HUES6 (cell line): ENCODE measurements at regions not wholly inside any gene's neighbourhood (a gene's known extent, or its start where the extent isn't known, plus 50 kb on each side); places are given as distances from the start of the nearest gene placed in this dataset.
"Not testable (repeated sequence)": the region's sequence is repeated elsewhere in the genome, so short reads cannot be mapped to it uniquely, and the experiment has no call there.

Experiments used
- H3K27ac ChIP-seq: 2 replicates; pipeline ENCODE4 v1.7.0; 2013; ENCODE audit warnings: low read depth, mild to moderate bottlenecking, low read length, inconsistent platforms
- H3K27me3 ChIP-seq: 2 replicates; pipeline ENCODE4 v1.6.1; 2013; ENCODE audit warnings: low read length; ENCODE audit not compliant: control insufficient read depth, insufficient read depth
- H3K36me3 ChIP-seq: 2 replicates; pipeline ENCODE4 v1.6.1; 2013; ENCODE audit warnings: low read length; ENCODE audit not compliant: control insufficient read depth, insufficient read depth
- H3K4me1 ChIP-seq: 2 replicates; pipeline ENCODE4 v1.6.1; 2013; ENCODE audit warnings: low read length; ENCODE audit not compliant: control insufficient read depth, insufficient read depth
- H3K4me3 ChIP-seq: 2 replicates; pipeline ENCODE4 v1.5.1; 2013; ENCODE audit warnings: low read depth, low read length
- H3K9ac ChIP-seq: one replicate; pipeline ENCODE4 v1.6.1; 2013; ENCODE audit warnings: mild to moderate bottlenecking, low read length
- H3K9me3 ChIP-seq: 2 replicates; pipeline ENCODE4 v1.6.1; 2013; ENCODE audit warnings: low read depth, low read length; ENCODE audit not compliant: control insufficient read depth, insufficient read depth

- H3K27ac ChIP-seq: no peak overlapping the region
- no peak overlapping the region for H3K4me3 ChIP-seq
- no peaks in the 10 kb centered on the region; the same call in 1 of the 2 replicates for H3K27me3 ChIP-seq
- no peaks in the 10 kb centered on the region for H3K4me1 ChIP-seq
- peaks cover 71% of the 10 kb centered on the region for H3K9me3 ChIP-seq
- no peak overlapping the region for H3K9ac ChIP-seq
- no peaks in the 10 kb centered on the region for H3K36me3 ChIP-seq
These were observed 122.0 kb downstream of the METRNL start for GRCh38 chr17:83201206-83202001.

GRCh38 chr17:83202002-83203000 is 122.9 kb downstream of the METRNL start:
- Histone ChIP-seq H3K9ac (no peak overlapping the region), H3K9me3 (peaks cover 69% of the 10 kb centered on the region), H3K27ac (no peak overlapping the region), H3K27me3 (no peaks in the 10 kb centered on the region; the same call in 1 of the 2 replicates), H3K4me3 (no peak overlapping the region), H3K4me1 (no peaks in the 10 kb centered on the region), H3K36me3 (no peaks in the 10 kb centered on the region)

- Histone ChIP-seq H3K27me3 (no peaks in the 10 kb centered on the region; the same call in 1 of the 2 replicates), H3K36me3 (no peaks in the 10 kb centered on the region), H3K27ac (no peak overlapping the region), H3K9ac (no peak overlapping the region), H3K4me3 (no peak overlapping the region), H3K9me3 (peaks cover 64% of the 10 kb centered on the region), H3K4me1 (no peaks in the 10 kb centered on the region)
These were observed 123.7 kb downstream of the METRNL start for GRCh38 chr17:83203073-83203471.

GRCh38 chr17:83203472-83204221 is 124.2 kb downstream of the METRNL start:
- Histone ChIP-seq H3K27me3 (no peaks in the 10 kb centered on the region; the same call in 1 of the 2 replicates), H3K27ac (no peak overlapping the region), H3K4me3 (no peak overlapping the region), H3K9ac (no peak overlapping the region), H3K4me1 (no peaks in the 10 kb centered on the region), H3K9me3 (peaks cover 61% of the 10 kb centered on the region), H3K36me3 (no peaks in the 10 kb centered on the region)

GRCh38 chr17:83204230-83204725 is 124.9 kb downstream of the METRNL start:
- Histone ChIP-seq H3K27ac (no peak overlapping the region), H3K4me3 (no peak overlapping the region), H3K27me3 (no peaks in the 10 kb centered on the region; the same call in 1 of the 2 replicates), H3K36me3 (no peaks in the 10 kb centered on the region), H3K9me3 (peaks cover 56% of the 10 kb centered on the region), H3K9ac (no peak overlapping the region), H3K4me1 (no peaks in the 10 kb centered on the region)

- H3K36me3 ChIP-seq, H3K27ac ChIP-seq, H3K4me1 ChIP-seq, H3K27me3 ChIP-seq, H3K4me3 ChIP-seq, H3K9ac ChIP-seq: not testable (repeated sequence)
- H3K9me3 ChIP-seq: peaks cover 53% of the 10 kb centered on the region
These were observed 125.5 kb downstream of the METRNL start for GRCh38 chr17:83204736-83205386.

GRCh38 chr17:83205387-83206035 is 126.1 kb downstream of the METRNL start:
- peaks cover 47% of the 10 kb centered on the region for H3K9me3 ChIP-seq
- not testable (repeated sequence) for H3K4me1 ChIP-seq, H3K36me3 ChIP-seq, H3K9ac ChIP-seq, H3K4me3 ChIP-seq, H3K27me3 ChIP-seq, H3K27ac ChIP-seq

- H3K27ac ChIP-seq, H3K9ac ChIP-seq, H3K27me3 ChIP-seq, H3K4me1 ChIP-seq, H3K4me3 ChIP-seq, H3K36me3 ChIP-seq: not testable (repeated sequence)
- H3K9me3 ChIP-seq: peaks cover 43% of the 10 kb centered on the region
These were observed 126.6 kb downstream of the METRNL start for GRCh38 chr17:83206036-83206394.

- H3K9ac ChIP-seq, H3K4me1 ChIP-seq, H3K27ac ChIP-seq, H3K27me3 ChIP-seq, H3K4me3 ChIP-seq, H3K36me3 ChIP-seq: not testable (repeated sequence)
- H3K9me3 ChIP-seq: peaks cover 34% of the 10 kb centered on the region
These were observed 127.6 kb downstream of the METRNL start for GRCh38 chr17:83206819-83207588.
